Loucy (cell line): ENCODE measurements at regions not wholly inside any gene's neighbourhood (a gene's known extent, or its start where the extent isn't known, plus 50 kb on each side); places are given as distances from the start of the nearest gene placed in this dataset.

Source experiments
- H2AFZ ChIP-seq: fragments of 200-600 bp; sonication (generic); 2 replicates; pipeline ENCODE4 v1.6.0; 2016; ENCODE audit warnings: antibody characterized with exemption, mild to moderate bottlenecking, low read length, moderate library complexity
- H3F3A ChIP-seq: fragments of 200-600 bp; 2 replicates; pipeline ENCODE4 v1.6.0; 2016; ENCODE audit warnings: antibody characterized with exemption, low read depth, mild to moderate bottlenecking
- H3K27me3 ChIP-seq: fragments of 200-600 bp; sonication (generic); 2 replicates; pipeline ENCODE4 v1.6.1; 2014; ENCODE audit warnings: low read length, mild to moderate bottlenecking; ENCODE audit not compliant: insufficient read depth, poor library complexity, severe bottlenecking
- H3K36me3 ChIP-seq: fragments of 200-600 bp; sonication (generic); 2 replicates; pipeline ENCODE4 v1.6.1; 2016; ENCODE audit warnings: low read length; ENCODE audit not compliant: insufficient read depth
- H3K4me1 ChIP-seq: fragments of 200-600 bp; sonication (generic); 2 replicates; pipeline ENCODE4 v1.5.1; 2014; ENCODE audit warnings: low read length, mild to moderate bottlenecking; ENCODE audit not compliant: insufficient read depth, poor library complexity, severe bottlenecking
- H3K4me2 ChIP-seq: fragments of 200-600 bp; sonication (generic); 2 replicates; pipeline ENCODE4 v1.6.0; 2014; ENCODE audit warnings: antibody characterized with exemption, low read length, low read depth, mild to moderate bottlenecking; ENCODE audit not compliant: poor library complexity, severe bottlenecking
- H3K4me3 ChIP-seq: fragments of 200-600 bp; sonication (generic); 2 replicates; pipeline ENCODE4 v1.5.1; 2014; ENCODE audit warnings: low read length, mild to moderate bottlenecking, mixed read lengths; ENCODE audit not compliant: poor library complexity, severe bottlenecking
- H3K79me2 ChIP-seq: fragments of 200-600 bp; sonication (generic); 2 replicates; pipeline ENCODE4 v1.6.1; 2014; ENCODE audit warnings: low read length; ENCODE audit not compliant: insufficient read depth
- H3K9ac ChIP-seq: fragments of 200-600 bp; sonication (generic); 2 replicates; pipeline ENCODE4 v1.6.0; 2014; ENCODE audit warnings: mild to moderate bottlenecking, low read depth, low read length, moderate library complexity; ENCODE audit not compliant: poor library complexity, severe bottlenecking
- H3K9me2 ChIP-seq: fragments of 200-600 bp; sonication (generic); replicated peaks from 2 replicates; pipeline ENCODE4 v1.6.1; 2016; ENCODE audit warnings: low read depth, low read length, mixed read lengths
- H3K9me3 ChIP-seq: fragments of 200-600 bp; sonication (generic); 2 replicates; pipeline ENCODE4 v1.6.1; 2014; ENCODE audit warnings: mild to moderate bottlenecking, antibody characterized with exemption, low read length, low read depth; ENCODE audit not compliant: insufficient read depth
- H4K20me1 ChIP-seq: fragments of 200-600 bp; sonication (generic); 2 replicates; pipeline ENCODE4 v1.6.0; 2014; ENCODE audit warnings: antibody characterized with exemption, low read length, mild to moderate bottlenecking; ENCODE audit not compliant: insufficient read depth, poor library complexity, severe bottlenecking
- CTCF ChIP-seq: fragments of 200-600 bp; sonication (generic); conservative IDR thresholded peaks from 2 replicates; pipeline ENCODE4 v1.5.1; 2014; ENCODE audit warnings: mild to moderate bottlenecking, antibody characterized with exemption, low read length
- EZH2phosphoT487 ChIP-seq: fragments of 200-600 bp; IDR thresholded peaks from 2 replicates; pipeline ENCODE4 v1.6.1; 2018; ENCODE audit warnings: antibody characterized with exemption, mild to moderate bottlenecking, moderate library complexity, borderline replicate concordance

GRCh38 chr14:85037411-85037810 lies 492.5 kb upstream of the FLRT2 start:
- Histone ChIP-seq H3K9ac (no peak overlapping the region), H3K4me3 (no peak overlapping the region), H3K9me2 (no peaks in the 10 kb centered on the region), H2AFZ (no peak overlapping the region), H3K79me2 (no peaks in the 10 kb centered on the region), H3K4me1 (no peaks in the 10 kb centered on the region), H3K4me2 (no peak overlapping the region), H3K36me3 (no peaks in the 10 kb centered on the region), H3K9me3 (no peaks in the 10 kb centered on the region), H4K20me1 (no peaks in the 10 kb centered on the region), H3F3A (no peaks in the 10 kb centered on the region), H3K27me3 (no peaks in the 10 kb centered on the region)
- TF ChIP-seq EZH2phosphoT487 (no peak), CTCF (no peak)

- H3K4me1 ChIP-seq, result no peaks in the 10 kb centered on the region
- no peaks in the 10 kb centered on the region for H3K36me3 ChIP-seq
- no peak for TF ChIP-seq CTCF
- TF ChIP-seq EZH2phosphoT487, result no peak
- no peaks in the 10 kb centered on the region for H3K9me3 ChIP-seq
- no peak overlapping the region for H3K4me3 ChIP-seq
- no peak overlapping the region for H3K9ac ChIP-seq
- H3K79me2 ChIP-seq, result no peaks in the 10 kb centered on the region
- no peaks in the 10 kb centered on the region for H3F3A ChIP-seq
- no peaks in the 10 kb centered on the region for H4K20me1 ChIP-seq
- H3K27me3 ChIP-seq, result no peaks in the 10 kb centered on the region
- no peak overlapping the region for H2AFZ ChIP-seq
- no peak overlapping the region for H3K4me2 ChIP-seq
- no peaks in the 10 kb centered on the region for H3K9me2 ChIP-seq
Observed at GRCh38 chr14:85038526-85039352, 491.2 kb upstream of the FLRT2 start.

GRCh38 chr14:85039353-85039626 lies 490.7 kb upstream of the FLRT2 start:
- Histone ChIP-seq H3K9me3 (no peaks in the 10 kb centered on the region), H3K36me3 (no peaks in the 10 kb centered on the region), H3K4me1 (no peaks in the 10 kb centered on the region), H4K20me1 (no peaks in the 10 kb centered on the region), H3K9me2 (no peaks in the 10 kb centered on the region), H3K27me3 (no peaks in the 10 kb centered on the region), H3K4me3 (no peak overlapping the region), H2AFZ (no peak overlapping the region), H3K79me2 (no peaks in the 10 kb centered on the region), H3K9ac (no peak overlapping the region), H3F3A (no peaks in the 10 kb centered on the region), H3K4me2 (no peak overlapping the region)
- TF ChIP-seq CTCF, result no peak
- no peak for TF ChIP-seq EZH2phosphoT487
